Coronary artery (tissue), 2 donors: ENCODE measurements at regions not wholly inside any gene's neighbourhood (a gene's known extent, or its start where the extent isn't known, plus 50 kb on each side); places are given as distances from the start of the nearest gene placed in this dataset.

ENCODE experiments used
- DNase-seq: peaks from one replicate; pipeline ENCODE4 v3.0.0-alpha.2; 2017; ENCODE audit warnings: low spot score
- H3K27ac ChIP-seq, 2 donors: fragments of 200-600 bp; sonication (generic); one replicate each; pipeline ENCODE4 v1.5.1; 2016 to 2019
- H3K4me3 ChIP-seq: fragments of 200-600 bp; sonication (generic); 2 replicates; pipeline ENCODE4 v1.5.1; 2016; ENCODE audit warnings: mild to moderate bottlenecking, moderate library complexity
- CTCF ChIP-seq: fragments of 200-600 bp; sonication (generic); IDR thresholded peaks from one replicate; pipeline ENCODE4 v1.5.1; 2019; ENCODE audit warnings: antibody characterized with exemption

DNA sequence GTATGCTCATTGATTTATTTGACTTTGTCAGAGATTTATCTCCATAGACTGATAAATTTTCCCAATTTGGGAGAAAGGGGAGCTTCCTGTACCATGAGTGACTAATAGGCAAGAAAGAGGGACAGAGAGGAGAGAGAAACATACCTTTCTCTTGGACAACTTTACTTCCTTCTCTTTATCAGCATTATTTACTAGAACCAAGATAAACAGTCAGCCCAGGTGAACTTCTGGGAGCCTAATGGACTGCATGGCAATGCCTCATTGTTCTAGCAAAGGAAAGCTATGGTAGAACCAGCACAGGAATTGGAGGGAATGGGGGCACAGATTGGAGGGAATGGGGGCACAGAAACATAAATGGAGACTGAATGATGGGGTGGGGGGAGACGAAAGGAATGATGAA is 63.4 kb upstream of the STXBP6 start:
- Histone ChIP-seq H3K4me3 (no peak overlapping the region), H3K27ac (no peak overlapping the region)
- TF ChIP-seq CTCF: no peak
- no peak for DNase-seq

GRCh38 chr14:25111061-25111601 is 61.2 kb upstream of the STXBP6 start:
- DNase-seq: no peak
- Histone ChIP-seq H3K27ac (peak overlapping the region; percentile 16 to 72), H3K4me3 (no peak overlapping the region)
- TF ChIP-seq CTCF: no peak

DNA sequence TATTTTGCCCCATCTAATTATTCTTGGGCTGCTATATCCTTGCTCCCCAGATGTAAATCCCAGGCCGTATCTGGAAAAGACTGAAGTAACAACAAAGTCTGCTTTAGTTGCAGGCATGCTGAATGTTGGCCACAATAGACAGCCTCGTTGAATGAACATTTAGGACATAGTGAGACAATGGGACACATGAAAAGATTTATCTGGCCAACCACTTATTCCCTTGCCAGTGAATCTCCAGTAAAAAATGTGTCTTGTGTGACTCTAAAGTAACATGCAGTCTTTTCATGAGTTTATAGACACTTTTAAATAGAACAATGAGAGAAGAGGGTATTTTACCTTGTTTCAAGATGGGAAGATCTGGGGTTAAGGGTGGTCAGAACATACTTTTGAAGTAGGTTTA is 60.2 kb upstream of the STXBP6 start:
- no peak for TF ChIP-seq CTCF
- DNase-seq: no peak
- Histone ChIP-seq H3K4me3 (no peak overlapping the region), H3K27ac (peak overlapping the region in 1 of 2 donors; percentile 72)

GRCh38 chr14:25108959-25109358 is 59.0 kb upstream of the STXBP6 start:
- Histone ChIP-seq H3K27ac (no peak overlapping the region), H3K4me3 (no peak overlapping the region)
- no peak for TF ChIP-seq CTCF
- DNase-seq: no peak

GRCh38 chr14:25108291-25108690 is 58.3 kb upstream of the STXBP6 start:
- Histone ChIP-seq H3K27ac (no peak overlapping the region), H3K4me3 (no peak overlapping the region)
- TF ChIP-seq CTCF: no peak
- no peak for DNase-seq

DNA sequence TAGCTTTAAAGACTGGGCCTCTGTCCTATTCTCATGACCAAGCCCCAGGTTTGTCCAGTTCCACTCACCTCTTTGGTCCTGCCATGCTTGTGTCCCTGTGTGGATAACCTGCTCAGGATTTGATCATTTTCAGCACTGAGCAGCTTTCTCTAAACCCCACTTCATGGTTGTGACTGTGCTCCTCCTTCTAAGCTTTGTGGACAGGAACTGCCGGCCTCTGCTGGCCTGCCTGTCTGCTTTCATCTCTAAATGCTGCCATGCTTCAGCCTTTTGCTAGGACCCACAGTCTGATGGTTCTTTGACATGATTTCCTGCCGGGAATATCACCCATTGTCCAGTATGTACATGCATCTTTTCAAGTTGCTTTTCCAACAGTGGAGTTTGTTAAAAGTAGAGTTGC is 53.9 kb upstream of the STXBP6 start:
- TF ChIP-seq CTCF: no peak

GRCh38 chr14:25103271-25103670 is 53.3 kb upstream of the STXBP6 start:
- DNase-seq: no peak
- no peak overlapping the region for H3K4me3 ChIP-seq
- TF ChIP-seq CTCF: no peak
- H3K27ac ChIP-seq: no peak overlapping the region

More for the DNA sequence above, 53.9 kb upstream of the STXBP6 start:
- no peak for DNase-seq
- no peak overlapping the region for H3K27ac ChIP-seq
- H3K4me3 ChIP-seq: no peak overlapping the region
